ENCODE measurements at regions not wholly inside any gene's neighbourhood (a gene's known extent, or its start where the extent isn't known, plus 50 kb on each side); places are given as distances from the start of the nearest gene placed in this dataset.

DNA sequence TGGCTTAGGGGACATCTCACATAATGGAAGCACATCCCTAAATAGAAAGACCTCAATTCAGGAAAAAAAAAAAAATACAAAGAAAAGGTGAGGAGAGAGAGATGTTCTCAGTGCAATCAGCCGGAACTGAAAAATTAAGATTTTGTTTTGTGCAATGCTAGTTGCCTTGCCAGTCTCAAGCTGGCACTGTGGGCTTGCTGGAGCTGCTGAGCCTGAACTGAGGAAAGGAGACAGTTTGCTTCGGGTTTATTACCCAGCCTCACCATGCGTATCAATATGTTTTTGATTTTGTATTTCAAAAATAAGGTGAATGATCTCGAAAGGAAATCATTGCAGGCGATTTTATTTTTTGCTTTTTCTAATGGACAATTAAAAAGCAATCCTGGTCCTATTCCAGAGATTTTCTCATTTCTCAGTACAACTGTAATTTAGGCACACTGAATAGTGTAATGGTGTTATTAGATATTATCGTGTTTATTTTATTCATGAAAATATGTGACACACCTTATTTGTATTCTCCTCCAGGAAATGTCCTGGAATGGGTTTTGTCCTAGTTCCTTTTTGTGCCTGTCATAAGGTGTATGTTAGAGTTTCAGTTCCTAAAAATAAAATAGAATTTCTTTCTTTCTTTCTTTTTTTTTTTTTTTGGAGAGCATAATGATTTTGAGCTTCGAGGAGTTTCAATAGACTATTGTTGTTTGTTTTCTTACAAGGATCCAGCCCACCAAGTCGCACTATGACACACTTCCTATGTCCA lies 72.8 kb upstream of the ZEB2 start:
- DNase-seq (ENCODE audit: extremely low read depth, low read depth) = no peak
- H3K4me3 ChIP-seq (replicated peaks; ENCODE audit: low read depth, low read length) = no peak overlapping the region
- TF ChIP-seq, protein P1, sequence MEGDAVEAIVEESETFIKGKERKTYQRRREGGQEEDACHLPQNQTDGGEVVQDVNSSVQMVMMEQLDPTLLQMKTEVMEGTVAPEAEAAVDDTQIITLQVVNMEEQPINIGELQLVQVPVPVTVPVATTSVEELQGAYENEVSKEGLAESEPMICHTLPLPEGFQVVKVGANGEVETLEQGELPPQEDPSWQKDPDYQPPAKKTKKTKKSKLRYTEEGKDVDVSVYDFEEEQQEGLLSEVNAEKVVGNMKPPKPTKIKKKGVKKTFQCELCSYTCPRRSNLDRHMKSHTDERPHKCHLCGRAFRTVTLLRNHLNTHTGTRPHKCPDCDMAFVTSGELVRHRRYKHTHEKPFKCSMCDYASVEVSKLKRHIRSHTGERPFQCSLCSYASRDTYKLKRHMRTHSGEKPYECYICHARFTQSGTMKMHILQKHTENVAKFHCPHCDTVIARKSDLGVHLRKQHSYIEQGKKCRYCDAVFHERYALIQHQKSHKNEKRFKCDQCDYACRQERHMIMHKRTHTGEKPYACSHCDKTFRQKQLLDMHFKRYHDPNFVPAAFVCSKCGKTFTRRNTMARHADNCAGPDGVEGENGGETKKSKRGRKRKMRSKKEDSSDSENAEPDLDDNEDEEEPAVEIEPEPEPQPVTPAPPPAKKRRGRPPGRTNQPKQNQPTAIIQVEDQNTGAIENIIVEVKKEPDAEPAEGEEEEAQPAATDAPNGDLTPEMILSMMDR (IDR thresholded peaks at IDR 0.05; ENCODE audit: low read depth, low read length, missing control alignments) = no peak

DNA sequence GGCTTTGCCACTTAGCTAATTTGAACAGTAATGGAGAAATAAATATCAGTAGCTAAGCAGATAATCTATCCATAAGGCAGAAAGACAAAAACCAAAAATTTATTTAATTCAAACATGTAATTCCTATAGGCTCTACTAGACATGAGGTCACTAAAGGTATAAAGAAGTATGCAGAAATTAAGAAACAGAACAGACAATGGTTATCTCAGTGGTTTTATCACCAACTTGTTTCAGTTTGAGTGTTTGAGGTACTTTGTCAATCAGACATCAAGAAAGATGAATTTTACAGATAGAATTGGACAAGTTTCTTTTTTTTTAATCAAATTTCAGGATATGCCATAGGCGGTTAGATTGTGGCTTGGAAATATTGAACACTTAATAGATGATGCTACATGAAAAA lies 67.4 kb upstream of the ZEB2 start:
- TF ChIP-seq, protein P1 (IDR thresholded peaks at IDR 0.05; ENCODE audit: low read depth, low read length, missing control alignments) = no peak
- no peak for DNase-seq (ENCODE audit: extremely low read depth, low read depth)
- no peak overlapping the region for H3K4me3 ChIP-seq (replicated peaks; ENCODE audit: low read depth, low read length)

DNA sequence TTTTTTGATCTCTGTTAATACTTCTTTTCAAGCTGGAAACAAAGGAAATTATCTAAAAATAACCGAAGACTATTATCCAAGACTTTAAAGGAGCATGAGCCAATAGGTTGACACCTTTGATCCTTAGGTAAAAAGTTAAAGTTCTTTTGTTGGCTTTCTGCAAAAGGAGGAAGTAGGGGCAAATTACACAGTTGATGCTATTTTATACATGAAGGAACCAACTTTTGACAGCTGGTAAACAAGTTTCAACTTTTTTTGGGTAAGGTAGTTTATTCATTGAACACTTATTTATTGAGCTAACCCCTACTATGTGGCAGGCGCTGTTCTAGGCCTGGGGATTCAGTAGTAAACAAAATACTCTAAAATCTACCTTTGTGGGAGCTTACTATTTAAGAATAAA lies 66.6 kb upstream of the ZEB2 start:
- DNase-seq (ENCODE audit: extremely low read depth, low read depth) = no peak
- TF ChIP-seq, protein P1 (IDR thresholded peaks at IDR 0.05; ENCODE audit: low read depth, low read length, missing control alignments) = no peak
- H3K4me3 ChIP-seq (replicated peaks; ENCODE audit: low read depth, low read length) = no peak overlapping the region

DNA sequence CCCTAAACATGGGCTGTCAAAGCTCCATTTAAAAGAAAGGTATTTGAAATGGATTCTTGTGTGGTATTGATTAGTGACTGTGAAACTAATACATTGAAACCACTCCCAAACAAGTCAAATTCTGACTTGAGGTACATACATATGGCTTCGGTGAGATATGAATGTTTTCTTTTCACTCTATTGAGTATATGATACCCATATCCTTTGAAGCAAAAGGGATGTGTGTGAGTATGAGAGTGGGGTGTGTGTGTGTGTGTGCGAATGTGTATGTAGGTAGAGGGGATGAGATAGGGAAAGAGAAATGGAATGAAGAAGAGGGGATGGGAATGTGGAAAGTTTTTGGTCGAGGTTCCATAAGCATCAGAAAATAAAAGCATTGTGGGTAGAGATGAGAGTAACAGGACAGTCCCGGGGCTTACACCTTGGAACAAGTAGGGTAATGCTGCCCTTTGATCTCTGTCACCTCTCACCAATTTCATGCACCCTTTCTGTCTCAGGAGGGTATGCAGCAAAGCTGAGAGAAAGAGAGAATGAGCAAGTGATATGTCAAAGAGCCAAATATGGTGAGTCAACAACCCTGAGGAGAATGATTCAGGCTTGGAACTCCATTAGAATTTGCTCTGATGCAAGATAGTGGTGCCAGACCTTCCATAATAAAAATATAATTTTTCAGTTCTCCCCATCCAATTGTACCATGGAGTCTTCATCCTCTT lies 64.0 kb upstream of the ZEB2 start:
- H3K4me3 ChIP-seq (replicated peaks; ENCODE audit: low read depth, low read length) = no peak overlapping the region
- DNase-seq (ENCODE audit: extremely low read depth, low read depth) = no peak
- TF ChIP-seq, protein P1 (IDR thresholded peaks at IDR 0.05; ENCODE audit: low read depth, low read length, missing control alignments) = no peak

DNA sequence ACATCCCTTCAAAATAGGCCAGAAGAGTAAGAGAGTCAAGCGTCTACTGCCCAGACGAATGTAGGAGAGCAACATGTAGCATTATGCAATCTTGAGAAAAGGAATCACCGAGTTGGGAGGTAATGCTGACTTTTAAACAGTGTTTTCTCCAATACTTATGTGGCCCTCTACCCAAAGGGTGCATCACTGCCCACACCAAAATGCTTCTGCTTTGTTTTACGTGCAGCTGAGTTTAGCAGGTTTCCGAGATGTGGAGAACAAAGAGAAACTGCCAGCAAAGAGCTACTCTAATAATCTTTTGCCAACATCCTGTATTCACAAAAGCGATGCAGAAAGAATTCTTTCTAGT lies 63.4 kb upstream of the ZEB2 start:
- TF ChIP-seq, protein P1 (IDR thresholded peaks at IDR 0.05; ENCODE audit: low read depth, low read length, missing control alignments) = no peak
- DNase-seq (ENCODE audit: extremely low read depth, low read depth) = no peak
- H3K4me3 ChIP-seq (replicated peaks; ENCODE audit: low read depth, low read length) = no peak overlapping the region

DNA sequence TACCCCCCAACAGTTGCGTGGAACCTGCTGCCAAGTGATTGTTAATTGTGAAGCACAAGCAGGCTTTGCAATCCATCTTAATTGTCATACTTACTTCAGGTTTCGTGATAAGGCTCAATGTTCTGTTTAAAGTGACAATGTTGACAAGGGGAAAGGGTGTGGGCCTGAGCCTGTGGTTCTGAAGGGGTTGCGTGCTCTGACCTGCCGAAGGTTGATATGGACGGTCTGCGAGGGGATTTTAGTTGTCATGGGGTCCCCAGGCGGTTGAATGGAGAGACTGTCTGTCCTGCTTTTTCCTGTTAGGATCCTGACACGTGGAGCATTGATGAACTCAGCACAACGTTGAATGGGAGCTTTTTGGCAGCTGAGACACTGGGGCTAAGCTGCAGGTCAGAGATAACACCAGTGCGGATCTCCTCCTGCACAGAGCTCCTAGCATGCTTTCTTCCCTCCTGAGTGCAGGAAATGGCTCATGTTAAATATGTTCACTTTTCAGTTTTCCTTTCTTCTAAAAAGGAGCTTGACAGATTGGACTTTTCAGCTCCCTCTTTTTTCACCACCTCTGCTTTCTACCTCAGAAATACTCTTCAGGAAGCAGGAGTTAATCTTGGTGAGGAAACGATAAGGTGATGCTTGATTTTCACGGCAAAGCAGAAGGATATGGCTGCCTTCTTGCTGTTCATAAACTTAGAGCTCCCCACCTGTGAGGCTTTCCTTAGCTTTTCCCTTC lies 62.9 kb upstream of the ZEB2 start:
- no peak overlapping the region for H3K4me3 ChIP-seq (replicated peaks; ENCODE audit: low read depth, low read length)
- TF ChIP-seq, protein P1 (IDR thresholded peaks at IDR 0.05; ENCODE audit: low read depth, low read length, missing control alignments) = no peak
- no peak for DNase-seq (ENCODE audit: extremely low read depth, low read depth)

All from HFF-Myc (cell line).